WTC11 (cell line): ENCODE measurements at regions not wholly inside any gene's neighbourhood (a gene's known extent, or its start where the extent isn't known, plus 50 kb on each side); places are given as distances from the start of the nearest gene placed in this dataset.

Experiments used
- CREM ChIP-seq: sonication (generic); formaldehyde crosslinking; IDR thresholded peaks from 2 replicates; pipeline ENCODE4 v1.8.1; 2022; ENCODE audit warnings: mild to moderate bottlenecking, missing genetic modification reagents, moderate library complexity
- SOX15 ChIP-seq: fragments of 250-450 bp; sonication (Bioruptor Pico); IDR thresholded peaks from 2 replicates; pipeline ENCODE4 v1.9.0; 2021; ENCODE audit warnings: mild to moderate bottlenecking
- ZNF219 ChIP-seq: sonication (generic); formaldehyde crosslinking; IDR thresholded peaks from 2 replicates; pipeline ENCODE4 v1.8.0; 2023; ENCODE audit warnings: missing genetic modification reagents, mild to moderate bottlenecking, borderline replicate concordance
- TF ChIP-seq, protein P1 (sequence below): fragments of 250-450 bp; sonication (Bioruptor Pico); IDR thresholded peaks from 2 replicates; pipeline ENCODE4 v1.8.0; 2021; ENCODE audit warnings: mild to moderate bottlenecking

- TF ChIP-seq, protein P1, sequence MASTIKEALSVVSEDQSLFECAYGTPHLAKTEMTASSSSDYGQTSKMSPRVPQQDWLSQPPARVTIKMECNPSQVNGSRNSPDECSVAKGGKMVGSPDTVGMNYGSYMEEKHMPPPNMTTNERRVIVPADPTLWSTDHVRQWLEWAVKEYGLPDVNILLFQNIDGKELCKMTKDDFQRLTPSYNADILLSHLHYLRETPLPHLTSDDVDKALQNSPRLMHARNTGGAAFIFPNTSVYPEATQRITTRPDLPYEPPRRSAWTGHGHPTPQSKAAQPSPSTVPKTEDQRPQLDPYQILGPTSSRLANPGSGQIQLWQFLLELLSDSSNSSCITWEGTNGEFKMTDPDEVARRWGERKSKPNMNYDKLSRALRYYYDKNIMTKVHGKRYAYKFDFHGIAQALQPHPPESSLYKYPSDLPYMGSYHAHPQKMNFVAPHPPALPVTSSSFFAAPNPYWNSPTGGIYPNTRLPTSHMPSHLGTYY, result no peak
- TF ChIP-seq ZNF219 (no peak), CREM (CRISPR knock-in tag) (no peak), SOX15 (no peak)
Observed at GRCh38 chr22:36079041-36079440, 50.4 kb upstream of the RBFOX2 start (continued).
